NCI-H1105 (cell line): ENCODE measurements at regions not wholly inside any gene's neighbourhood (a gene's known extent, or its start where the extent isn't known, plus 50 kb on each side); places are given as distances from the start of the nearest gene placed in this dataset.

ENCODE experiments used
- DNase-seq: peaks from one replicate; lab custom pipeline; 2025; lab: John Stamatoyannopoulos, UW

DNA sequence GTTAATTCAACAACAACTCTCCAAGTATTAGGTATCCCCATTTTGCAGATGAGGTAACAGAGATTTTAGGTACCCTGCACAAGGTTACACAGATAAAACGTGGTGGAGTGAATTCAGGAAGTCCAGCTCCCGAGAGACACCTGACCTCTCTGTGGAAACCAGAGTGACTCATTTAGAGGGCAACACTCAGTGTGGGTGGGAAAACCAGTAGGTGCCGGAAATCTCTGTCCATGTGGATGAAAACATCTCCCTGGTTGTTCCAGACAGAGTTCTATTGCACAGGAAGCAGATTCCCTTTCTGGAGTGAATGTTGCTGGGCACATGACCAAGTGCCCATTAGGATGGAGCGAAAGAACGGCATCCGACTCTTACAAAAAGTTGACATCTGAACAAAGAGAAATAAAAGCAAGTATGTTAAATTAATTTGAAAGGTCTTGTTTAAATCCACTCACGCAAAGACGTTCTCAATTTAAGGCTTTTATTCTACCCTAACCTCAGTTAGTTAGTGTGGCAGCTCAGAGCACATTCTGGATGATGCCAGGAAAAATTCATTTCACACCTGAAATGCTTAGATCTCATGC is 391.9 kb upstream of the WWC1 start:
- no peak for DNase-seq

DNA sequence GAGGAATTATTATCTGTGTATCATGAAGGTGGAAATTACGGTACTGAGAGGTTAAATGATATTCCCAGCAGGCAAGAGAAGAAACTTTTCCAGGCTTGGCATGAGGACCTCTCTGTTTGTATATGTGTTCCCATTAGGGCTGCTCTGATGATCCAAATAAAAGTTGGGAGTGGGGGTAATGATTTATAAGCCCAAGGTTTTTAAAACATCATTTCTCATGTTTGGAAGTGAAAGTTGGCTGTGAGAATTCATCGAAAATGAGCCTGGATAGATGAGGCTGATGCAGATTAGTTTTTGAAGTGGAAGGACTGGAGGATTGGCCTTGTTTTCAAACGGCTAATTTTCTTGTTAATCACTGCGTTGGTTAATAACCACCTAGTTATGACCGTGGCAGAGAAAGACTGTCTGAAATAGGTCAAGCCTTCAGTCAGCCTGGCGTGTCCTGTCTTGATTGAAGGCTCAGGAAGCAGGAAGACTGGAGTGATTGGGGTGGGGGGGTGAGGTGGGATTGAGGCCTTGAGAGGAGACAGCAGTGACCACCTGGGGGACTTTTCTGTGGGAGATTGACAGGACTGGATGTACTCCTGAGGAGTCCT is 391.0 kb upstream of the WWC1 start:
- no peak for DNase-seq

DNA sequence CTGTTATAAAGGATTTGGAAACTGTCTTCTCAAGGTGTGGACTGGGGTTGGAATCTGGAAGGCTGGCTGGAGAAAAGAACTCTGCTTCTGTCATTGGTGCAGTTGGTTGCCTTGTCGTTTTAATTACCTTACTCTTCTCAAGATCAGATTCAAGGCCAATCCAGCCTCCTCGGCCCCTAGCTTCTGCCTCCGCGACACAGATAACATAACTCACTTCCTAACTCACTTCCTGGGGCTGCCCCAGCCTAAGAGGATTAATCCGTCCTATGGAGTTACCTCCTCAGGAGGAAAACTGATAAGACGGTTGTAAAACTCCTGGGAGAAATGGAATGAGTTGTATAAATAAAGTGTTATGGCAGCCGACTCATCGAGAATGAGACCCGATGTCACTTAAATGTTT is 389.1 kb upstream of the WWC1 start:
- no peak for DNase-seq

DNA sequence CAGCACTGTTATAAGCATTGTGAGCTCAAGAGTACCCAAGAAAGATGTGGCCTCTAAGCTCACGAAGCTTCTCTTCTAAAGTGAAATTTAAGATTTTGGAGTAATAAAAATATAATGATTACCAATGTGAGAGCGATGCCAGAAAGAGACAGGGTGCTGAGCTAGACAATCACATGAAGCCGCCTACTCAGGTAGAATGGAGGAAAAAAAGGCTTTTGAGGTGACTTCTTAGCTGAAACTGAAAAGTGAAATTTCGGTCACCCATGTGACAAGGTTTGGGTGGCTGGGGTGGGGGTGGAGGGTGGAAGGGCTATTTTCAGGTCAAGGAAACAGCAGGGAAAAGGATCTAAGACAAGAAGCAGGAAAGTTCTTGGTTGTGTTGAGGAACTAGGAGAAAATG is 388.2 kb upstream of the WWC1 start:
- no peak for DNase-seq

DNA sequence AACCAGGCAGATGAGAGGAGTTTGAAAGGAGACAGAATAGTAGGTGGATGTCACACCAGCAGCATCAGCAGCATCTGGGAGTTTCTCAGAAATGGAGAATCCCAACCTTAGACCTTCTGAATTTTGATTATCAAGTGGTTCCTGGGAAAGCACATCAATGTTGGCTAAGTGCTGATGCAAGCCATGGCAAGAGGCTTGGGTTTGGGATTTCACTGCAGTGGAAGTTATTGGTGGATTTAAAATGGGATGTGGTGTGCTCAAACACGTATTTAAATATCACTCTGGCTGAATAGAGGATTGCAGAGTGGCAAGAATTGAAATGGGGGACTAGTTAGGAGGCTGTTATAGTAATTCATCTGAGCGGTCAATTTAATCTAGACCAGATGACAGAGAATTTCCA is 387.8 kb upstream of the WWC1 start:
- DNase-seq: no peak

DNA sequence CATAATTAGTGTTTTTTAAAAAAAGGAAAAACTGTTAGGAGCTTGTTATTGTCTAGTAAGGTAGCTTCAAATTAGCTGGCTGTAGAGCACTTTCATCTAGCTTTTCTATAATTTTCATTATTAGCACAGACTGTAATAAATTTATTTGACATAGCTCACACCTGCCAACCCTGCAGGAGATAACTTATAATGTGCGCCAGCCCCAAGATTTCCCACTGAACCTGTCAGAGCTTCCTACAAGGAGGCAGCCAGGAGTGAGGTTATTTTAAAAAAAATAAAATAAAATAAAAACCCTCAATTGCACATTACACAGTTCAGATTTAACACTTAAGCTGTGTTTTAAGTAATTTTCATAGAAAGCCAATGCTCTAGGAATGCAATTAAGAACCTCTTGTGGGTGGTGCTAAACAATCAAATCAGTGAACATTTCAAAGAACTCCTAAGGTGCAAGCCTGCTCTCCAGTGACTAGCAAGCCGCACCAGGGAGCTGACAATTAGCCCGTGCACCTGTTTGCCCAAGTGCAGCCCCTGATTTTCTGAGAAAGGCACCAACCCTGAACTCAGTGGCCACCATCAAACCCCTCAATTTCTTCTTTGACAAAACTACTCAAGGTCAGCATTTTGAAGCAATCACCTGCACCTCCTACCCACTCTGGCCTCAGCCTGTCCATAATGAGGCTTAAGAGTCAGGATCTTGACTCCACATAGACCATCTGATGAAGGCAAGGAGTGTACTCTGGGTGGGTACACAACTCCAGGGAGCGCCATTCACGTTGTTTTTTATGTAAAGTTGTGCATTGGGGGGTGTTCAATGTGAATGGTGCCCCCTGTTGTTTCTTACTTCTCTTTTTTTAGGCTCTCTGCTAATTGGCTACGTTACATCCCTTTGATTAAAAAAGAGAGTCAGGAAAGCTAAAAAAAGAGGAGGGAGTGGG is 385.3 kb upstream of the WWC1 start:
- DNase-seq: no peak

DNA sequence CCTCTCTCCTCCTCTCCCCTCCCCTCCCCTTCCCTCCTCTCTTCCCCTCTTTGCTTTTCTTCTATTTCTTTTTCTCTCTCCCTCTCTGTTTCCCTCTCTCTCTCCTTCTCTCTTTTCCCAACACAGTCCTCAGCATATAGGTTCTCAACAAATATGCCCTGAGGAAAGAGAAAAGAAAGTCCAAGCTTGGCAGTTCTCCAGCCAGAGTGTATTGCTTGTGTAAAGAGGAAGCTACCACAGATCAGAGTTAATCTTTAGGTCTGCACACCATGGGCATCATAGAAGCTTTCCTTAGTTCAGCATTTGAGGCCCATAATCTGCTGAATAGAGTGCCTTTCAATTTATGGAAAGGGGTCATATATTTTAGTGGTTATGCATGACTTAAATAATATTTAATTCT is 382.8 kb upstream of the WWC1 start:
- DNase-seq: no peak

DNA sequence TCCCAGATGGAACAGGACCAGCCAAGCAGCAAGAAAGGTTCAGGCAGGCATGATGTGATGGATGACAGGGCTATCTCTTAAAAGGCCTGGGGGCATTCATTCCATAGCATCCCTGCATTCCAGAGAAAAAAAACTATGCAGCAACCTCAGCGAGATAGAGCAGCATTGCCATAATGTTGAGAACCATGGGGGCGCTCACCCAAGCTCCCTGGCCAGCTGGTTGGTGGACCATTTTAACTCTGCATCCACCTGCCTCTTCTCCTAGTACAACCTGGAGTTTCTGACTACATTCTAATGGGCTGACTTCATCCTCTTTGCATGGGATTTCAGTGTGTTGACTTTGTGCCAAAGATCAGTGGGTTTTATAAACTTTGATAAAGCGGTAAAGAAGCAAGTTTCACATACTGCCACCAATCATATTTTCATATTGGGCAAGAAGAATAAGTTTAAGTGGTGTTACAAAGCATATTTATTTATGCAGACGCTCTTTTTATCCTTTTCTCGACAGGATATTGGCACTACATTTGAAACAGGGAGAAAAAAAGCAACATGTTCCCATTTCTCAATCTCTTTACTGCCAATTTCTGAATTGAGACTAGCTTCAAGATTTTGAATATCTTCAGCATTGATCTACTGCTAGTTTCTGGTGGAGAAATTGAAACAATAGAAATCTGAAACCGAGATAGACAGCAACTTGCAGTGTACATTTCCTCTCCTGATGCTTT is 378.3 kb upstream of the WWC1 start:
- DNase-seq: no peak

DNA sequence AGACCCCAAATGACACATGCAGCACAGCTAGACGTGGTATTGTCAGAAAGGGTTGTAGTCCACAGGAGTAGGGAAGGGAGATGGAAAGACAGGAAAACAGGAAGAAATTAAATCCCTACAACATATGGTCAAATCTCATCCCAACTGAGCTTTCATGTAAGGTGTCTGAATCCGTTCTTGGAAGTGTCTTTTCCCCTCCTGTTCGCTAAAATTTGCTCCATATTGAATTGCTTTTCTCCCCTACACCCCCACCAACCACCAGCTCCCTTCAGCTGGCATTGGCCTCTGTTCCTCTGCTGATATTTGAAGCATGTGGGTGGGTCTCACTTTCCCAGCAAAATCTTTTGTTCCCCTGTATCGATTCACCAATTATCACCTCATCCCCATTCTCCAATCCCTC is 376.2 kb upstream of the WWC1 start:
- DNase-seq: no peak

DNA sequence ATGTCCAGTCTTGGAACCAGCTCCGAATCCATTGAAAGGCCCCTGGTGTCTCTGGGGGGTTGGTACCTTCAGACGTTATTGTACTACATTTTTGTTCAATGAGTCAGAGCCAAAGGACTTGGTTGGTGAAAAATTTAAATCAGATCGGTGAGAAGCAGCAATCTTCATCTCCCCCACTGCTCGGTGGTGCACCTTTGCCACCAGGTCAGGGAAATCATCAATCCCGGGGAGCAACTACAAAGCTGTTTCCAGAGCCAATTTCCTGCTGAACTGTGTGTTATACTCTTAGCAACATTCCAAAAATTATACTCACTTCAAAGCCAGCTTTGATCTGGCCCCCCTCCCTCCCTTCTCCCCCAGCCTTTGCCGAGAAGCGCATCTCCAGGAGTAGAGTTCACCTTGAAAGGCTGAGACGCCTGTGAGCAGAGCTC is 375.2 kb upstream of the WWC1 start:
- DNase-seq: no peak

DNA sequence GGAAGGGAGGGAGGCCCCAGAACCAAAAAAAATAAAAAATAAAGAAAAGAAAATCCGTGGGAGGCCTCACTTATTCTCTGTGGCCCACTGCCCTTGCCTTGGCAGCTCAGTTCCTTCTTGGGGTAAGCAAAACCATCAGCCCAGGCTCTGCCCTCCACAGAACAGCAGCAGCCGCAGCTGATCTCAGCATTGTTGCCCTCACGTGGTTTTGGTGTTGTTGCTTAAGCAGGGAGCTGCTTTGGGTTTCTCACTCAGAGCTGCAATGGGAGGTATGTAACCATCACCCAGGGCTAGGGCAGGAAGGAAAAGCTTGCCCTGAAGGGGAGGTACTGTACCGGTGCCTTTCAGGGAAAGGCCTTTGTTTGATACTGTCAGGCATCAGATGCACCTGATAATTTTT is 374.7 kb upstream of the WWC1 start:
- DNase-seq: no peak

DNA sequence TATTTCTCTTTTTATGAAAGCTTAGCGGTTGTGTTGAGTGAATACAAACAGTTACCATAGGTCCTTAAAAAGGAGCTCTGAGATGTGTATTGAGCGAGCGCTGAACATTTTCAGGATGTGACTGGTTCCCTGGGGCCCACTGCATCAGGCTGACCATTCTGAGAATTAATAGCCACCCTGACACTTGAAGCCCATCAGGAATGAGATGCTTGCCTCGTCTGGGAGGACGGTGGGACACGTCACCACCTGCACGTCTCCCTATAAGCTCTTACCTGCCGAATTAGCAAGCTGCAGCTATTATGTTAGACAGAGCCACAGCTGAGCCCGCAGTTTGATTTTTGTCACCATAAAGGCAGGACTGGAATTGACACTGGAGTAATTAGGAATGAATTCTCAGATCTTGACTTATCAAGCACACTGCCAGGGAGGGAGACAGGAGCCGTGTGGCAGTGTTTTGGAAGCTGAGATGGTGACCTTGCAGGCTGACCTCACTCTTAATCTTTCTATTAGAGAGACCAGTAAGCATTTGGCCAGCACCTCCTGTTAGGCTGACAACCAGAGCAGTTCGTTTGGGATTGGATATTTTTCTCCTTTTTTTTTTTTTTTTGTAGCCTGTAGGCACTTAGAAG is 373.1 kb upstream of the WWC1 start:
- no peak for DNase-seq

DNA sequence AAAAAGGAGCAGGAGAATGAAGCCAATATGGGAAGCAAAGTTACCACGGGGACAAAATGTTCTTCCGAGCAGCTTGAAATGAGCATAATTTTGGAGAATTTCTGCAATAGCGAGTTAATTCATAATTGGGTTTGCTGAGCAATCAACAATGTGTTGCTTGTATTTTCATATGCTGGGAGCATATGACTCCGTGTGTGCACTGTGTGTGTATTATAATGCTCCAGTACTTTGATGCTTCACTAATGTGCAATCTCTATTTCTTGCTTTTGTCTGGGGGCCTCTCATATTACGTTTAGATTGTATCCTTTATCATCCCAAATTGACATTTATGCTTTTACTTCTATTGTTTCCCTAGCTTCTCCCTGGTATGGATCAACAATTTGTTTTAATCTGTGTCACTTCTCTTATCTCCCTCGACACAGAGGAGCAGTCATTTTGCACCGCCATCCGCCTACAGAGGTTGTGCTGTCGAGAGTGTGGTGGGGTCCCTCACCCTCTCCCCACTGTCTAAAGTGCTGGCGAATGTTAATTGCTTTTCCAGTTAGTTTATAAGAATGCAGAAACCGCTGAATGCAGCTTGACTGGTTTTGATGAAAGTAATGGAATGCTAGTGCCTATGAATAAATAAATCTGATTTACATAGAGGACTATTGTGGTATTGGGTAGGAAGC is 372.5 kb upstream of the WWC1 start:
- DNase-seq: no peak

DNA sequence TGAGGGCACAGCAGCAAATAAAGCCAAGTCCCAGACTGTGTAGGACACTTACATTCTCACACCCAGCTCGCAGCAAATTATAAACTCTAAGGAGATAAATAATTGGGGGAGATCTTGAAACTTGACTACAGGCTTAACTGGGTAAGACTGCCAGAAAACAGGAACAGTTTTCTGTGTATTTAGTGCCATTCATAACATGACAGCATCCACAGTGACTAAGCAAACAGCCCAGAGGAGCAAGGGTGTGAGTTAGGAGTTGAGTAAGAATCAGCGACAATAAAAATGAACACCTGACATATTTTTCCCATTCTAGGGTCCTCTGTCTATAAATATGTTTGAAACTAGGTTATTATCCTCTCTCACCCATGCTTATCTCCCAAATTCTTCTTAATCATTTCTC is 370.9 kb upstream of the WWC1 start:
- no peak for DNase-seq

DNA sequence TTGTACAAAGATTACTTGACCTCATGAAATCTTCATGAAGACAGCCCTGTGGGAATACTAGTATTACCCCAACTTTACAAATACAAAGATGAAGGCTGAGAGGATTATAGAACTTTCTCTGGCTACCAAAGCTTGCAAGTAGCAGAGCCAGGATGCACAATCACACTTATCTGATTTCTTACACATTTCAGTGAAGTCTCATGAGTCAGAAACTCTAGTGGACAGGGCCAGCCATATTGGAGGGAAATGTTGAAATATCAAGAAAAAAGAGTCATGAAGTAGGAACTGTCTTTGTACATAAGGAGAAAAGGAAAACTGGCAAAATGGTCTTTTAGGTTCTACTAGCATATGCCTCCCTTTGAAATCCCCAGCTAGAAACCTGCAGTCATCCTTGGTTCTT is 369.6 kb upstream of the WWC1 start:
- DNase-seq: no peak

DNA sequence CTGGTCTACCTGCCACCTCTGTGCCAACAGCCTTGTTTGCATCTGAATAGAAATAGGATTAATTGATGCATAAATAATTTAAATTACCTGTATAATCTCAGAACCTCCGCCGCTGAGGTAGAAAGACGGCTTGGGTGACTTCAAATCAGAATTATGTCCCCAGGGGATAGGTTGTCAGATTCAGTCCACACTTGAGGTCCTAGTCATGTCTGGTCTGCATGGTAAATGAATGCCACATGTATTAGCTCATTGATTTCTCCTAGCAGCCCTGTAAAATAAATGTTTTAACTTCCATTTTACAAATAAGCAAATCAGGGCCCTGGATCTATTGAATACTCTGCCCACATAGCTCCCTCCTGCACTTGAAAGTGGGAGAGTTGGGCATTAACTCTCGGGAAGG is 368.0 kb upstream of the WWC1 start:
- DNase-seq: no peak

DNA sequence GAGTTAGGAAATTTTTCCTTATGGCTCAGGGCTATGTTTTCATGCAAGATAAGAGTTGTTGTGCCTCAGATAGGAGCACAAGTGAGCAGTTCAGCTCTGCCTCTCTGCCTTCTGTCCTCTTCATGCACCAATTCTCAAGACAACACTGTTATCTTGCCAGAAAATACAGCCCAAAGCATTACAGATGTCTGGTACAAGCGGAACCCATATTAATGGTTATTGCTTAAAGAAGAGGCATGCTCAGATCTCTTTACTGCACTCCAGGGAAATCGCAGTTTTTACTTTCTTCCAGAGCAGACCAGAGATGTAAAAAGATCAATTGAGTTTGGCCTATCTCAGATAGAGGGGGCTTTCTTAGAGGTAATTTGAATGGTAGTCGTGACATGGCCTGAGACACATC is 361.6 kb upstream of the WWC1 start:
- DNase-seq: no peak

DNA sequence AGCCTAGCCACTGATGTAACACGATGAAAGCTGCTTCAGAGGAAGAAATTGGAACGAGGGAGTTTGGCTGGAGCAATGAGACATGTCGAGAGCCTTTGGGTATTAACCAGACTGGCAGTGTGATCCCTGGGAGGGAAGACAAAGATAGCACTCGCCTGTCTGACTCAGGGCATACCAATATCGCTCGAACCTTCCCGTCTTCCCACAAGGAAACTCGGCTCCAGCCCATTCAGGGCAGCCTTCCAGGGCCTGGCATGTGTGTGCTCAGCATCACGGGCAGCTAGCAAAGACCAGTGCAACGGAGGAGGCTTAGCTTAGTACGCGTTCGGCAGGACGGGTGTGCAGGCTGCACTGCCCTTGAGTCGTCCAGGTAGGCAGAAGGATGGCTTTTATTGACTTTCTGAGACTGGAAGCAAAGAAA is 356.9 kb upstream of the WWC1 start:
- no peak for DNase-seq

DNA sequence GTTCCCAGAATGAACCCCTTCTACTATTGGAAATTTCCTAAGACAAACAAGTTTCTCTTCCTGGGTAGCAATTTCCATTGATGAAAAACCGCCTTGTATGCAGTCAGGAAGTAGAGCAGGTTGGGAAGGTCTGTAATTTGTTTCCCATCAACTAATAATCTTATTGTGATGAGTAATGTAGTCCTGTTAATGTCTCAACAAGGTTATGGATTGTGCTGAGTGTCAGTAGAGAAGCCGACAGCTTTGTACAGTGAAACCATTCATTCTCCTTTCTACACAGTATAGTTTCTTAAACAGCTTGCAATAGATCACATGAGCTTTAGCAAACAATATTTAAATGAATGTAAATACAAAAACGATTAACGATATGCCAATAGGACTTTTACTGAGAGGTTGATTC is 355.4 kb upstream of the WWC1 start:
- DNase-seq: no peak

DNA sequence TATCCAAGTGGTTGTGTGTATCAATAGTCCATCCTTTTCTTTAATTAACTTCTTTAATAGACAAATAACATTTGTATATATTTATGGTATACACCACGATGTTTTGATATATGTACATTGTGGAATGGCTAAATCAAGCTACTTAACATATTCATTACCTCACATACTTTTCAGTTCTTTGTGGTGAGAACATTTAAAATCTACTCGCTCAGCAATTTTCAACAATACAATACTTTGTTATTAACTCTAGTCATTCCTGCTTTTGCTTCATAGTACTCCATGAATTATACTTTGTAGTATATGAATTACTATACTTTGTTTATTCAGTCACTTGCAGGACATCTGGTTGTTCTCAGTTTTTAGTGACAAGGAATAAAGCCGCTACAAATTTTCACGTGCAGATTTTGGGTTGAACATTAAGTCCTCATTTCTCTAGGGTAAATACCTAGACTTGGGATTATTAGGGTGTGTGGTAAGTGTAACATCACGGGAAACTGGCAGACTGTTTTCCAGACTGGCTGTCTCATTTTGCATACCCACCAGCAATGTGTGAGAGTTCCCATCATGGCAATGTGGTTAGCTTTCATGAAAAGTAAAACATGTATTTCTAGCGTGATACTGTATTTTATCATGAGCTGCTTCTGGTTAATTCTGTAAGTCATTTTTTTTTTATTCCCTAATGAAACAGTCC is 354.4 kb upstream of the WWC1 start:
- no peak for DNase-seq

DNA sequence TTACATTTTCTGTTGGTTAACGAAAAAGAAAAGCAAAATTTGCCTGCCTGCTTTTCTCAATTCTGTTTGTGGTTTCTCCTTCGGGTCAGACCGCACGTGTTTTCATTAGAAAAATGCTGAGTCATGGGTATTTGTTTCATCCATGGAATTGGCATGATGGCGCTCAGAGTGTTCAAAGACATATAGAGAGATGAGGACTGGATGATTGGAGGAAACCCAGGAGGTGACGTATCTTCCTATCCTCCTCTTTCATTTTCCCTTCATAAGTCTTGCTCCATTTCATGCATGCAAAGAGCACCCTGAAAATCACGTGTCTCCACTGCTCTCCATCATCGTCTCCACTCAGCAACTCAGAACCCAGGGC is 353.8 kb upstream of the WWC1 start:
- DNase-seq: no peak
